GM23248 (cell line): ENCODE measurements at regions not wholly inside any gene's neighbourhood (a gene's known extent, or its start where the extent isn't known, plus 50 kb on each side); places are given as distances from the start of the nearest gene placed in this dataset.

Source experiments
- DNase-seq: peaks from one replicate; pipeline ENCODE4 v3.0.0-alpha.2; 2015
- H2AFZ ChIP-seq: fragments of 200-600 bp; sonication (generic); 2 replicates; pipeline ENCODE4 v1.6.1; 2016; ENCODE audit warnings: antibody characterized with exemption
- H3F3A ChIP-seq: fragments of 200-600 bp; sonication (generic); 2 replicates; pipeline ENCODE4 v1.6.1; 2016; ENCODE audit warnings: mild to moderate bottlenecking, antibody characterized with exemption, mixed run types; ENCODE audit not compliant: insufficient read depth
- H3K27ac ChIP-seq: fragments of 200-600 bp; sonication (generic); 2 replicates; pipeline ENCODE4 v1.5.1; 2016; ENCODE audit warnings: mild to moderate bottlenecking
- H3K27me3 ChIP-seq: fragments of 200-600 bp; sonication (generic); replicated peaks from 2 replicates; pipeline ENCODE4 v1.6.1; 2016; ENCODE audit warnings: mild to moderate bottlenecking; ENCODE audit not compliant: insufficient read depth
- H3K36me3 ChIP-seq: fragments of 200-600 bp; sonication (generic); 2 replicates; pipeline ENCODE4 v1.6.1; 2016; ENCODE audit warnings: low read depth, mild to moderate bottlenecking
- H3K4me1 ChIP-seq: fragments of 200-600 bp; sonication (generic); 2 replicates; pipeline ENCODE4 v1.6.1; 2016; ENCODE audit warnings: mild to moderate bottlenecking; ENCODE audit not compliant: insufficient read depth
- H3K4me2 ChIP-seq: fragments of 200-600 bp; sonication (generic); one replicate; pipeline ENCODE4 v1.6.1; 2016; ENCODE audit warnings: mild to moderate bottlenecking; ENCODE audit not compliant: unreplicated experiment
- H3K4me3 ChIP-seq: fragments of 200-600 bp; sonication (generic); 2 replicates; pipeline ENCODE4 v1.5.1; 2016; ENCODE audit warnings: mild to moderate bottlenecking
- H3K79me2 ChIP-seq: fragments of 200-600 bp; sonication (generic); 2 replicates; pipeline ENCODE4 v1.6.1; 2016; ENCODE audit warnings: mild to moderate bottlenecking; ENCODE audit not compliant: insufficient read depth
- H3K9ac ChIP-seq: fragments of 200-600 bp; sonication (generic); 2 replicates; pipeline ENCODE4 v1.6.1; 2016; ENCODE audit warnings: mild to moderate bottlenecking
- H3K9me2 ChIP-seq: fragments of 200-600 bp; sonication (generic); 2 replicates; pipeline ENCODE4 v1.6.1; 2016; ENCODE audit warnings: mixed run types, mild to moderate bottlenecking, moderate library complexity; ENCODE audit not compliant: insufficient read depth
- H3K9me3 ChIP-seq: fragments of 200-600 bp; sonication (generic); one replicate; pipeline ENCODE4 v1.6.1; 2017; ENCODE audit warnings: low read depth
- H4K20me1 ChIP-seq: fragments of 200-600 bp; sonication (generic); 2 replicates; pipeline ENCODE4 v1.6.0; 2016; ENCODE audit not compliant: insufficient read depth
- EZH2 ChIP-seq: fragments of 200-600 bp; sonication (generic); IDR thresholded peaks from 2 replicates; pipeline ENCODE4 v1.6.1; 2018; ENCODE audit warnings: antibody characterized with exemption, mild to moderate bottlenecking; ENCODE audit not compliant: insufficient read depth, poor library complexity, severe bottlenecking
- EZH2phosphoT487 ChIP-seq: fragments of 200-600 bp; sonication (generic); IDR thresholded peaks from 2 replicates; pipeline ENCODE4 v1.6.1; 2018; ENCODE audit warnings: antibody characterized with exemption, moderate library complexity, mild to moderate bottlenecking, low read depth; ENCODE audit not compliant: insufficient read depth
- WGBS, 2 experiments: methylation state at CpG; one replicate each; pipeline ENCODE4 v1.1.6; 2015 to 2017; ENCODE audit warnings: low lambda C conversion rate in 2 of 2, low coverage in 1 of 2; ENCODE audit errors: missing lambda C conversion rate in 2 of 2; 5-methylcytosine and 5-hydroxymethylcytosine counted together
- in situ Hi-C: fragments of 300-500 bp; cut with MboI; formaldehyde crosslinking; loops from 2 replicates; pipeline ENCODE4 v1.15.0; 2020

GRCh38 chr18:73879766-73880165, 267.9 kb downstream of the FBXO15 start:
- no peaks in the 10 kb centered on the region for H3K36me3 ChIP-seq
- no peaks in the 10 kb centered on the region for H3K27me3 ChIP-seq
- no peaks in the 10 kb centered on the region for H4K20me1 ChIP-seq
- no peaks in the 10 kb centered on the region for H3K4me1 ChIP-seq
- in situ Hi-C loops, result no loop called here
- no peak overlapping the region for H3K4me3 ChIP-seq
- no peaks in the 10 kb centered on the region for H3K79me2 ChIP-seq
- H3K9ac ChIP-seq, result no peak overlapping the region
- H3K9me3 ChIP-seq, result no peaks in the 10 kb centered on the region
- H3K4me2 ChIP-seq, result no peak overlapping the region
- no peak overlapping the region for H2AFZ ChIP-seq
- WGBS, 2 experiments, result 31 to 32% methylated on average over 2 of the region's 2 CpGs
- TF ChIP-seq EZH2phosphoT487 (no peak), EZH2 (no peak)
- DNase-seq, result no peak
- H3K27ac ChIP-seq, result no peak overlapping the region
- H3F3A ChIP-seq, result no peaks in the 10 kb centered on the region
- H3K9me2 ChIP-seq, result no peaks in the 10 kb centered on the region

- Histone ChIP-seq H3K9me2 (no peaks in the 10 kb centered on the region), H3K9ac (no peak overlapping the region)
- no peak for DNase-seq
Observed at GRCh38 chr18:73879328-73879727, 268.3 kb downstream of the FBXO15 start.

GRCh38 chr18:73869182-73869581, 278.5 kb downstream of the FBXO15 start:
- Histone ChIP-seq H3K9me3 (no peaks in the 10 kb centered on the region), H3K79me2 (no peaks in the 10 kb centered on the region), H3K36me3 (no peaks in the 10 kb centered on the region), H3F3A (no peaks in the 10 kb centered on the region), H2AFZ (no peak overlapping the region), H3K27me3 (peaks cover 13% of the 10 kb centered on the region; the same call in 1 of the 2 replicates), H3K9me2 (no peaks in the 10 kb centered on the region), H3K4me2 (no peak overlapping the region), H4K20me1 (no peaks in the 10 kb centered on the region), H3K27ac (no peak overlapping the region), H3K4me3 (no peak overlapping the region), H3K9ac (no peak overlapping the region), H3K4me1 (no peaks in the 10 kb centered on the region)
- TF ChIP-seq EZH2phosphoT487 (no peak), EZH2 (no peak)
- DNase-seq, result no peak
- in situ Hi-C loops, result loop anchor here (25.0 kb wide), 1 partner anchor 468 kb away; no protein-coding TSS in a partner anchor
- 9 to 21% methylated on average over 3 of the region's 3 CpGs for WGBS, 2 experiments

More at GRCh38 chr18:73879328-73879727, 268.3 kb downstream of the FBXO15 start:
- in situ Hi-C loops, result no loop called here
- no peaks in the 10 kb centered on the region for H3K27me3 ChIP-seq
- no peak overlapping the region for H3K4me3 ChIP-seq
- no peaks in the 10 kb centered on the region for H3K79me2 ChIP-seq
- TF ChIP-seq EZH2phosphoT487, result no peak
- TF ChIP-seq EZH2, result no peak
- no peaks in the 10 kb centered on the region for H3K4me1 ChIP-seq
- WGBS, 2 experiments, result 30 to 33% methylated on average over 1 of the region's 1 CpG
- no peak overlapping the region for H3K27ac ChIP-seq
- no peak overlapping the region for H3K4me2 ChIP-seq
- no peaks in the 10 kb centered on the region for H3K36me3 ChIP-seq
- no peaks in the 10 kb centered on the region for H4K20me1 ChIP-seq
- no peak overlapping the region for H2AFZ ChIP-seq
- no peaks in the 10 kb centered on the region for H3F3A ChIP-seq
- H3K9me3 ChIP-seq, result no peaks in the 10 kb centered on the region

GRCh38 chr18:73861771-73862170, 285.9 kb downstream of the FBXO15 start:
- Histone ChIP-seq H3K4me1 (no peaks in the 10 kb centered on the region), H3K4me3 (no peak overlapping the region), H3K9ac (no peak overlapping the region), H3F3A (no peaks in the 10 kb centered on the region), H3K79me2 (no peaks in the 10 kb centered on the region), H2AFZ (no peak overlapping the region), H3K27ac (no peak overlapping the region), H3K27me3 (peaks cover 10% of the 10 kb centered on the region), H4K20me1 (no peaks in the 10 kb centered on the region), H3K9me3 (no peaks in the 10 kb centered on the region), H3K4me2 (no peak overlapping the region), H3K9me2 (no peaks in the 10 kb centered on the region), H3K36me3 (no peaks in the 10 kb centered on the region)
- 37 to 51% methylated on average over 6 of the region's 6 CpGs for WGBS, 2 experiments
- TF ChIP-seq EZH2phosphoT487 (no peak), EZH2 (no peak)
- in situ Hi-C loops, result loop anchor here (25.0 kb wide), 1 partner anchor 476 kb away; no protein-coding TSS in a partner anchor
- no peak for DNase-seq

- H4K20me1 ChIP-seq, result no peaks in the 10 kb centered on the region
- no peak overlapping the region for H3K27ac ChIP-seq
- no peak overlapping the region for H3K9ac ChIP-seq
- no peaks in the 10 kb centered on the region for H3K9me2 ChIP-seq
- H3K4me3 ChIP-seq, result no peak overlapping the region
- no peak overlapping the region for H3K4me2 ChIP-seq
- no peaks in the 10 kb centered on the region for H3F3A ChIP-seq
- no peaks in the 10 kb centered on the region for H3K4me1 ChIP-seq
- no peaks in the 10 kb centered on the region for H3K36me3 ChIP-seq
- no peaks in the 10 kb centered on the region for H3K9me3 ChIP-seq
- TF ChIP-seq EZH2 (no peak), EZH2phosphoT487 (no peak)
- in situ Hi-C loops, result loop anchor here (25.0 kb wide), 1 partner anchor 477 kb away; no protein-coding TSS in a partner anchor
- no peak overlapping the region for H2AFZ ChIP-seq
- peaks cover 6% of the 10 kb centered on the region for H3K27me3 ChIP-seq
- no peak for DNase-seq
- 48 to 53% methylated on average over 9 of the region's 9 CpGs for WGBS, 2 experiments
- H3K79me2 ChIP-seq, result no peaks in the 10 kb centered on the region
Observed at GRCh38 chr18:73859837-73860397, 287.7 kb downstream of the FBXO15 start.
